HG02970 (cell line): ENCODE measurements at regions not wholly inside any gene's neighbourhood (a gene's known extent, or its start where the extent isn't known, plus 50 kb on each side); places are given as distances from the start of the nearest gene placed in this dataset.

Experiments used
- ATAC-seq: cut with Tn5 transposase; IDR thresholded peaks from one replicate; pipeline ENCODE4 v1.9.1; 2021; ENCODE audit warnings: mild to moderate bottlenecking, moderate library complexity, moderate number of reproducible peaks; ENCODE audit not compliant: unreplicated experiment, low FRiP score

GRCh38 chr1:81700728-81701470 lies 99.8 kb upstream of the ADGRL2 start:
- ATAC-seq, result no peak

GRCh38 chr1:81699234-81699633 lies 101.5 kb upstream of the ADGRL2 start:
- ATAC-seq, result no peak

- ATAC-seq, result no peak
These were observed 105.0 kb upstream of the ADGRL2 start for GRCh38 chr1:81695741-81696140.

- no peak for ATAC-seq
These were observed 107.4 kb upstream of the ADGRL2 start for GRCh38 chr1:81693316-81693715.

GRCh38 chr1:81690676-81691453 lies 109.9 kb upstream of the ADGRL2 start:
- no peak for ATAC-seq

GRCh38 chr1:81689531-81689941 lies 111.2 kb upstream of the ADGRL2 start:
- no peak for ATAC-seq

GRCh38 chr1:81682490-81682889 lies 118.2 kb upstream of the ADGRL2 start:
- no peak for ATAC-seq

- ATAC-seq, result no peak
These were observed 119.0 kb upstream of the ADGRL2 start for GRCh38 chr1:81681601-81682266.

GRCh38 chr1:81681114-81681513 lies 119.6 kb upstream of the ADGRL2 start:
- ATAC-seq, result no peak

- ATAC-seq, result no peak
These were observed 120.8 kb upstream of the ADGRL2 start for GRCh38 chr1:81679942-81680341.

- no peak for ATAC-seq
These were observed 122.0 kb upstream of the ADGRL2 start for GRCh38 chr1:81678779-81679178.

GRCh38 chr1:81672766-81673165 lies 128.0 kb upstream of the ADGRL2 start:
- no peak for ATAC-seq

GRCh38 chr1:81671038-81671437 lies 129.7 kb upstream of the ADGRL2 start:
- ATAC-seq, result no peak

GRCh38 chr1:81670286-81670685 lies 130.4 kb upstream of the ADGRL2 start:
- ATAC-seq, result no peak

- no peak for ATAC-seq
These were observed 134.1 kb upstream of the ADGRL2 start for GRCh38 chr1:81666586-81666985.

- no peak for ATAC-seq
These were observed 136.4 kb upstream of the ADGRL2 start for GRCh38 chr1:81664341-81664740.

- ATAC-seq, result no peak
These were observed 137.7 kb upstream of the ADGRL2 start for GRCh38 chr1:81662913-81663526.

GRCh38 chr1:81660286-81660685 lies 140.4 kb upstream of the ADGRL2 start:
- ATAC-seq, result no peak

GRCh38 chr1:81654657-81655056 lies 146.1 kb upstream of the ADGRL2 start:
- ATAC-seq, result no peak

- ATAC-seq, result no peak
These were observed 146.6 kb upstream of the ADGRL2 start for GRCh38 chr1:81654147-81654546.

GRCh38 chr1:81650776-81651175 lies 150.0 kb upstream of the ADGRL2 start:
- ATAC-seq, result no peak
